Fibroblast of lung (primary cell): ENCODE measurements at regions not wholly inside any gene's neighbourhood (a gene's known extent, or its start where the extent isn't known, plus 50 kb on each side); places are given as distances from the start of the nearest gene placed in this dataset.

Source experiments
- CTCF ChIP-seq, 2 donors: IDR thresholded peaks in 1 of 2; conservative IDR thresholded peaks in 1 of 2; 1 replicate in 1 of 2; 2 replicates in 1 of 2; pipeline ENCODE4 v1.5.1; 2011 to 2012; ENCODE audit warnings: low read length in 2 of 2, control low read depth in 1 of 2, inconsistent platforms in 1 of 2, low read depth in 1 of 2, mild to moderate bottlenecking in 1 of 2
- EZH2 ChIP-seq: IDR thresholded peaks from 2 replicates; pipeline ENCODE4 v1.5.1; 2012; ENCODE audit warnings: low read length, control low read depth, mild to moderate bottlenecking; ENCODE audit errors: missing control alignments

- TF ChIP-seq CTCF (conservative IDR thresholded peaks at IDR 0.05 in 1 of 2, IDR thresholded peaks at IDR 0.05 in 1 of 2; ENCODE audit: low read depth in 1 of 2, low read length in 2 of 2) (no peak), EZH2 (no peak)
Observed at GRCh38 chr21:43295066-43295958, 126.5 kb downstream of the CRYAA start.
